Osteocyte (in vitro differentiated cells): ENCODE measurements at regions not wholly inside any gene's neighbourhood (a gene's known extent, or its start where the extent isn't known, plus 50 kb on each side); places are given as distances from the start of the nearest gene placed in this dataset.

Experiments used
- DNase-seq: peaks from one replicate; pipeline ENCODE4 v3.0.0; 2021; ENCODE audit warnings: mixed read lengths; ENCODE audit not compliant: unreplicated experiment; ENCODE audit errors: extremely low spot score
- H3K27ac Mint-ChIP-seq: one replicate; pipeline ENCODE4 v1.8.0; 2021; ENCODE audit warnings: mild to moderate bottlenecking, mixed read lengths; ENCODE audit not compliant: unreplicated experiment
- H3K27me3 Mint-ChIP-seq: one replicate; pipeline ENCODE4 v1.8.0; 2021; ENCODE audit warnings: mixed read lengths; ENCODE audit not compliant: unreplicated experiment
- H3K36me3 Mint-ChIP-seq: one replicate; pipeline ENCODE4 v1.8.0; 2021; ENCODE audit warnings: mixed read lengths; ENCODE audit not compliant: unreplicated experiment
- H3K4me1 Mint-ChIP-seq: one replicate; pipeline ENCODE4 v1.8.0; 2021; ENCODE audit warnings: mixed read lengths; ENCODE audit not compliant: unreplicated experiment
- H3K4me3 Mint-ChIP-seq: one replicate; pipeline ENCODE4 v1.8.0; 2021; ENCODE audit warnings: mild to moderate bottlenecking, moderate library complexity, mixed read lengths; ENCODE audit not compliant: unreplicated experiment
- H3K9me3 Mint-ChIP-seq: one replicate; pipeline ENCODE4 v1.8.0; 2021; ENCODE audit warnings: mixed read lengths; ENCODE audit not compliant: unreplicated experiment
- CTCF ChIP-seq: fragments of 200-600 bp; sonication (generic); IDR thresholded peaks from 2 replicates; pipeline ENCODE4 v1.5.0; 2021; ENCODE audit warnings: antibody characterized with exemption, mild to moderate bottlenecking, moderate library complexity

- TF ChIP-seq CTCF, result no peak
- Mint-ChIP-seq H3K36me3 (no peaks in the 10 kb centered on the region), H3K4me3 (no peak overlapping the region), H3K27ac (no peak overlapping the region), H3K27me3 (no peaks in the 10 kb centered on the region), H3K9me3 (no peaks in the 10 kb centered on the region), H3K4me1 (peaks cover 38% of the 10 kb centered on the region)
- DNase-seq, result no peak
Measured at GRCh38 chr5:74560245-74560644, 80.3 kb downstream of the ENC1 start.

GRCh38 chr5:74556631-74557595 lies 83.6 kb downstream of the ENC1 start:
- peaks cover 28% of the 10 kb centered on the region for H3K4me1 Mint-ChIP-seq
- no peaks in the 10 kb centered on the region for H3K36me3 Mint-ChIP-seq
- H3K27ac Mint-ChIP-seq, result peak overlapping the region; percentile 42
- H3K9me3 Mint-ChIP-seq, result no peaks in the 10 kb centered on the region
- DNase-seq, result no peak
- TF ChIP-seq CTCF, result no peak
- no peaks in the 10 kb centered on the region for H3K27me3 Mint-ChIP-seq
- no peak overlapping the region for H3K4me3 Mint-ChIP-seq

GRCh38 chr5:74556006-74556405 lies 84.5 kb downstream of the ENC1 start:
- H3K36me3 Mint-ChIP-seq, result no peaks in the 10 kb centered on the region
- H3K27ac Mint-ChIP-seq, result no peak overlapping the region

GRCh38 chr5:74552101-74552500 lies 88.4 kb downstream of the ENC1 start:
- no peak for TF ChIP-seq CTCF
- Mint-ChIP-seq H3K4me1 (peaks cover 10% of the 10 kb centered on the region), H3K27ac (no peak overlapping the region), H3K27me3 (no peaks in the 10 kb centered on the region), H3K36me3 (no peaks in the 10 kb centered on the region), H3K9me3 (no peaks in the 10 kb centered on the region), H3K4me3 (no peak overlapping the region)
- no peak for DNase-seq

More at GRCh38 chr5:74556006-74556405, 84.5 kb downstream of the ENC1 start:
- Mint-ChIP-seq H3K4me1 (peaks cover 27% of the 10 kb centered on the region), H3K9me3 (no peaks in the 10 kb centered on the region), H3K4me3 (no peak overlapping the region), H3K27me3 (no peaks in the 10 kb centered on the region)
- no peak for TF ChIP-seq CTCF
- DNase-seq, result no peak

GRCh38 chr5:74550927-74551326 lies 89.6 kb downstream of the ENC1 start:
- H3K27me3 Mint-ChIP-seq, result no peaks in the 10 kb centered on the region
- no peak for DNase-seq
- H3K36me3 Mint-ChIP-seq, result no peaks in the 10 kb centered on the region
- no peak for TF ChIP-seq CTCF
- H3K27ac Mint-ChIP-seq, result no peak overlapping the region
- H3K4me3 Mint-ChIP-seq, result no peak overlapping the region
- H3K4me1 Mint-ChIP-seq, result no peaks in the 10 kb centered on the region
- H3K9me3 Mint-ChIP-seq, result no peaks in the 10 kb centered on the region
